Activated T-cell treated with anti-CD3 and anti-CD28 coated beads, Interleukin-2, amount 50 U/mL, for 1 hour (primary cell): ENCODE measurements at regions not wholly inside any gene's neighbourhood (a gene's known extent, or its start where the extent isn't known, plus 50 kb on each side); places are given as distances from the start of the nearest gene placed in this dataset.

Source experiments
- DNase-seq: peaks from one replicate; pipeline ENCODE4 v3.0.0-alpha.2; 2020

- DNase-seq, result no peak
Measured at GRCh38 chr1:13878021-13878420, 178.0 kb downstream of the PRDM2 start.

- DNase-seq, result no peak
Measured at GRCh38 chr1:13878451-13878850, 178.5 kb downstream of the PRDM2 start.

GRCh38 chr1:13881385-13882088 lies 181.5 kb downstream of the PRDM2 start:
- no peak for DNase-seq

GRCh38 chr1:13888351-13888986 lies 188.5 kb downstream of the PRDM2 start:
- DNase-seq, result no peak

GRCh38 chr1:13889495-13889894 lies 189.5 kb downstream of the PRDM2 start:
- no peak for DNase-seq

- no peak for DNase-seq
Measured at GRCh38 chr1:13890766-13891165, 190.8 kb downstream of the PRDM2 start.

GRCh38 chr1:13892198-13892597 lies 192.2 kb downstream of the PRDM2 start:
- no peak for DNase-seq

- no peak for DNase-seq
Measured at GRCh38 chr1:13892671-13893325, 192.8 kb downstream of the PRDM2 start.

- DNase-seq, result no peak
Measured at GRCh38 chr1:13893409-13893821, 193.4 kb downstream of the PRDM2 start.

- DNase-seq, result no peak
Measured at GRCh38 chr1:13896932-13897331, 196.9 kb downstream of the PRDM2 start.

GRCh38 chr1:13898406-13898805 lies 198.4 kb downstream of the PRDM2 start:
- DNase-seq, result no peak

GRCh38 chr1:13899856-13900255 lies 199.9 kb downstream of the PRDM2 start:
- DNase-seq, result no peak

GRCh38 chr1:13900583-13900982 lies 200.6 kb downstream of the PRDM2 start:
- DNase-seq, result no peak

- DNase-seq, result no peak
Measured at GRCh38 chr1:13901039-13901438, 201.1 kb downstream of the PRDM2 start.

GRCh38 chr1:13901597-13901996 lies 201.6 kb downstream of the PRDM2 start:
- DNase-seq, result no peak

- DNase-seq, result no peak
Measured at GRCh38 chr1:13908128-13908527, 208.1 kb downstream of the PRDM2 start.

GRCh38 chr1:13911697-13912619 lies 212.0 kb downstream of the PRDM2 start:
- no peak for DNase-seq

GRCh38 chr1:13913396-13913795 lies 213.4 kb downstream of the PRDM2 start:
- no peak for DNase-seq

GRCh38 chr1:13916530-13916929 lies 216.5 kb downstream of the PRDM2 start:
- DNase-seq, result no peak

GRCh38 chr1:13917607-13918006 lies 217.6 kb downstream of the PRDM2 start:
- no peak for DNase-seq

- DNase-seq, result no peak
Measured at GRCh38 chr1:13918862-13919261, 218.9 kb downstream of the PRDM2 start.

- no peak for DNase-seq
Measured at GRCh38 chr1:13921190-13921589, 221.2 kb downstream of the PRDM2 start.

GRCh38 chr1:13922466-13923110 lies 222.6 kb downstream of the PRDM2 start:
- no peak for DNase-seq
